GM12891 (cell line): ENCODE measurements at regions not wholly inside any gene's neighbourhood (a gene's known extent, or its start where the extent isn't known, plus 50 kb on each side); places are given as distances from the start of the nearest gene placed in this dataset.

ENCODE experiments used
- PAX5 ChIP-seq: IDR thresholded peaks from 2 replicates; pipeline ENCODE4 v1.6.1; 2011; ENCODE audit warnings: low read length, moderate library complexity, mild to moderate bottlenecking; ENCODE audit not compliant: insufficient read depth, severe bottlenecking
- POLR2A ChIP-seq: IDR thresholded peaks from 2 replicates; pipeline ENCODE4 v1.6.1; 2011; ENCODE audit warnings: low read depth, low read length, control low read depth
- POLR2AphosphoS5 ChIP-seq: IDR thresholded peaks from 2 replicates; pipeline ENCODE4 v1.6.1; 2011; ENCODE audit warnings: low read depth, low read length, control low read depth
- TAF1 ChIP-seq: IDR thresholded peaks from 2 replicates; pipeline ENCODE4 v1.6.1; 2011; ENCODE audit warnings: low read depth, low read length, control low read depth

DNA sequence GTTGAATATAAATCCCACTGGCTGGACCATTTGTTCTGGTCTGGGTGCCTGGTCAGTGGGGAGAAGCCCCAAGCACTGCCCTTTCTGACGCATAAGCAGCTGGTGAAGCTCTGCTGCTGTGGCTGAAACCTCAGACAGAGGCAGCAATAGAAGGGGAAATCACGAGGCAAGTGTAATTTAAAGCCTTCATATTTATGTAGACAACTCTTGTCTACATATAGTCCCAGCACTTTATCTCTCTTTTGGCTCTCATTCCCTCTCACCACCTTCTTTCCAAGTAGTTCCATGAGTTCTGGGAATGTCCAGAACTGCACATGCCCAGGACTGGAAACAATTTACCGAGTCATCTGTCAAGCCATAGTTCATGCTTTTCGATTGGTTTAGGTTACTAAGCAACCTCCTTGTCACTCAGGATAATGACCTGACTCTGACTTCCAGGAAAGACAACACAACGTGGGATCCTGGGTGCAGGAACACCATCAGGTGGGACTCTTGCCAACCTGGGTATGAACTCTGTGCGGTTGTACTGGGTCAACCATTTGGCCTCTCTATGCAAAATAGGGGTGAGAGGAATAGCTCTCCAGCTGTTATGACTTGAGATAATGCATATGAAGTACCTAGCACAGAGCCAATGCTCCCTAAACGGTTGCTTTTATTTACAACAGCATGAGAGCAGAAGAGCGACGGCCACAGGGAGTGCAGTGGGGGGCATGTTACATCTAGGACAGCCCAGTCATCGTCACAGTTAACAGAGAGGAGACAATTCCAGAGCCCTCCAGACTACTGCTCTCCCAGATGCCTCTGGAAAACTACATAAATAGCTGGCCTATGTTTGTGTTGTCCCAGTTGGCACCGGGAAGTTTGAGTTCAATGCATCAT lies 321.9 kb downstream of the FOXO1 start:
- TF ChIP-seq POLR2A (no peak), POLR2AphosphoS5 (no peak), PAX5 (no peak), TAF1 (no peak)
